Jurkat, Clone E6-1 (cell line): ENCODE measurements at regions not wholly inside any gene's neighbourhood (a gene's known extent, or its start where the extent isn't known, plus 50 kb on each side); places are given as distances from the start of the nearest gene placed in this dataset.
"Not testable (repeated sequence)": the region's sequence is repeated elsewhere in the genome, so short reads cannot be mapped to it uniquely, and the experiment has no call there.

Source experiments
- DNase-seq: peaks from one replicate; pipeline ENCODE4 v3.0.0-alpha.2; 2011; ENCODE audit warnings: low read depth, low spot score
- H3K4me3 ChIP-seq: 2 replicates; pipeline ENCODE4 v1.5.1; 2011; ENCODE audit warnings: mild to moderate bottlenecking, low read length, control low read depth, moderate library complexity

DNA sequence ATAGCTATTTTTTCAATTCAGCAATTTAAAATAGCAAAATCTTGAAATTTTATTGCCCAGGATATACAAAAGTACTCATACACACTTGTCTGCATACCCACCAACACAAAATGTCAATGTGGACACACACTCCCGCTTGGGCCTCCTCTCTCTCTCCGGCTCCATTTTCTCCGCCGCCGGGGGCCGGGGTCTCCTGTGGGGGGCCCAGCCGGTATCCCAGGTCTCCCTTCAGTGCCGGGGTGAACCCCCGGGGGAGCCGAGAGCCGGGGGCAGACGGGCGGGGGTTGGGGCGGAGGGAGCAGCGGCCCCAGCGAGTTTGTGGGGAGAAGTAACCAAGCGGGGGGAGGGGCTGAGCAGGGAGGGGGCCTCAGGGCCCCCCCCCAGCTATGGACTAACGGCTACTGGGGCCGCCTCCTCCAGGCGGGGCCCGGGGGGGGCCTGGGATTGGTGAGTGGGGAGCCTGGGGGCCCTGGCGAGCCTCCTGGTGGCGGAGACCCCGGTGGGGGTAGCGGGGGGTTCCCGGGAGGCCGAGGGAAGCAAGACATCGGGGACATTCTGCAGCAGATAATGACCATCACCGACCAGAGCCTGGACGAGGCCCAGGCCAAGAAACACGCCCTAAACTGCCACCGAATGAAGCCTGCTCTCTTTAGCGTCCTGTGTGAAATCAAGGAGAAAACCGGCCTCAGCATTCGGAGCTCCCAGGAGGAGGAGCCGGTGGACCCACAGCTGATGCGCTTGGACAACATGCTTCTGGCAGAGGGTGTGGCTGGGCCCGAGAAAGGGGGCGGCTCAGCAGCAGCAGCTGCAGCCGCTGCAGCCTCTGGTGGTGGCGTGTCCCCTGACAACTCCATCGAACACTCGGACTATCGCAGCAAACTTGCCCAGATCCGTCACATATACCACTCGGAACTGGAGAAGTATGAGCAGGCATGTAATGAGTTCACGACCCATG lies 56.6 kb downstream of the CHST2 start:
- H3K4me3 ChIP-seq, DNase-seq: not testable (repeated sequence)

DNA sequence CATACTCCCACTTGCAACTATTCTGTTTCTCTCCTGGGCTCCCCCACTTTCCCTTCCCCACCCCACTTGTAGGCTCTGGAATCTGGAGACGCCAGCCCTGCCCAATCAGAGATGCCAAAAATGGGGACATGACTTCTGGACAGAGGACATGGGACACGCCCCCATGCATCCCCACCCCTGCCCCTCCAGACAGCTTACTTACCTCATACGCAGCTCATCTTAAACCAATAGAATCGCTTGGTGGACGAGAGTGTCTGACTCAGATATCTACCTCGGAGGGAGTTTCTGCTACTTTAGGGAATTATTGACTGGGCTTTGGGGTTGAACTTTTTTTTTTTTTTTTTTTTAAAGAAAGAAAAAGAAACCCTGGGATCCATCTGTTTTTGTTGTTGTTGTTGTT lies 58.4 kb downstream of the CHST2 start:
- DNase-seq, H3K4me3 ChIP-seq: not testable (repeated sequence)

DNA sequence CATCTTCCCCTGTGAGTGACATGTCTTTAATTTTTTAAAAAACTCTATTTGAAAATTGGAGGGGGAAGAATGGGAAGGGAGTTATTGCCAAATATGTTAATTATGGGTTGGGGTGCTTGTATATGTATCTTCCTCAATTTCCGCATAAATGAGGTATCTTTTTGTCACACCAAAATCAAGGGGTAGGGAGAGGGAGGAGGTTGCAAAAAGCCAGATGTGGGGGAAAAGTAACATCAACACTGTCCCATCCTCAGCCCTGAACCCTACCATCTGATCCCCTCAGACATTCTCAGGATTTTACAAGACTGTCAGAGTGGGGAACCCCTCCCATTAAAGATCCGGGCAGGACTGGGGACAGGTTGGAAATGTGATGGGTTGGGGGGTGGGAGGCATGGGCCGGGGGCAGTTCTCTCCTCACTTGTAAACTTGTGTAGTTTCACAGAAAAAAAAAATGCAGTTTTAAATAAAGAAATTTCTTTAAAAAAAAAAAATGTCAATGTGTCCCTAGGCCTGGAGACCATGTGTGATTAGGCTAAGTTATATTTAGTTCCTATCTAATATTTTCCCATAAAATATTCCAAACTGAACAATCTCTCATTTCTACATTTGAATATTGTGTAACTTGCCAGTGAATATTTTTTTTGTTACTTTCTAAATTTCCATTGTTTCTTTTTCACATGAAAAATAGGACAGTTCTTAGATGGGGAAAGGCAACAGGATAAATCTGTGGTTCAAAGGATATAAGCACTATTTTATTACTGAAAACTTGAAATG lies 59.4 kb downstream of the CHST2 start:
- not testable (repeated sequence) for H3K4me3 ChIP-seq, DNase-seq

DNA sequence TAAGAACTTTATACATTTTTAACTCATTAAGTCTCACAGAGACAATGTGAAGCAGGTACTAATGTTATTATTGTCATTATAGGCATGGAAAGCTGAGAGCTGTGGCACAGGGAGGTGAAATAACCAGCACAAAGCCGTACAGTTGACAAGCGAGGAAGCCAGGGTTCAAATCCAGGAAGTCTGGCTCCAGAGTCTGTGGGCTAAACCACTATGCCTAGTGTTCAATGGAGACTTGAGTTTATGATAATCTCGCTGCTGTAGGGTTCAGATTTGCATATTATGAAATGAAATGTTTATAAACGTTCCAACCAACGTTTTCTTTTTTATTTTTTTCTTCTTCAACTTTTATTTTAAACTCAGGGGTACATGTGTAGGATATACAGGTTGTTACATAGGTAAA lies 60.0 kb downstream of the CHST2 start:
- peak; percentile 80 for DNase-seq
- H3K4me3 ChIP-seq, result no peak overlapping the region

DNA sequence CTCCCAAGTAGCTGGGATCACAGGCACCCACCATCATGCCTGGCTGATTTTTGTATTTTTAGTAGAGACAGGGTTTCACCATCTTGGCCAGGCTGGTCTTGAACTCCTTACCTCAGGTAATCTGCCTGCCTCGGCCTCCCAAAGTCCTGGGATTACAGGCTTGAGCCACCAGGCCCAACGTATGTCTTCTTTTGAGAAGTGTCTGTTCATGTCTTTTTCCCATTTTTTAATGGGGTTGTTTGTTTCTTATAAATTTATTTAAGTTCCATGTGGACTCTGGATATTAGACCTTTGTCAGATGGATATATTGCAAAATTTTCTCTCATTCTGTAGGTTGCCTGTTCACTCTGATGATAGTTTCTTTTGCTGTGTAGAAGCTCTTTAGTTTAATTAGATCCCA lies 61.3 kb downstream of the CHST2 start:
- H3K4me3 ChIP-seq, DNase-seq: not testable (repeated sequence)

DNA sequence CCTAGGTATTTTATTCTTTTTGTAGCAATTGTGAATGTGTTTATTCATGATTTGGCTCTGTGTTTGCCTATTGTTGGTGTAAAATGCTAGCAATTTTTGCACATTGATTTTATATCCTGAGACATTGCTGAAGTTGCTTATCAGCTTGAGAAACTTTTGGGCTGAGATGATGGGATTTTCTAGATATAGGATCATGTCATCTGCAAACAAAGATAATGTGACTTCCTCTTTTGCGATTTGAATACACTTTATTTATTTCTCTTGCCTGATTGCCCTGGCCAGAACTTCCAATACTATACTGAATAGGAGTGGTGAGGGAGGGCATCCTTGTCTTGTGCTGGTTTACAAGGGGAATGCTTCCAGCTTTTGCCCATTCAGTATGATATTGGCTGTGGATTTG lies 62.4 kb downstream of the CHST2 start:
- DNase-seq, H3K4me3 ChIP-seq: not testable (repeated sequence)

DNA sequence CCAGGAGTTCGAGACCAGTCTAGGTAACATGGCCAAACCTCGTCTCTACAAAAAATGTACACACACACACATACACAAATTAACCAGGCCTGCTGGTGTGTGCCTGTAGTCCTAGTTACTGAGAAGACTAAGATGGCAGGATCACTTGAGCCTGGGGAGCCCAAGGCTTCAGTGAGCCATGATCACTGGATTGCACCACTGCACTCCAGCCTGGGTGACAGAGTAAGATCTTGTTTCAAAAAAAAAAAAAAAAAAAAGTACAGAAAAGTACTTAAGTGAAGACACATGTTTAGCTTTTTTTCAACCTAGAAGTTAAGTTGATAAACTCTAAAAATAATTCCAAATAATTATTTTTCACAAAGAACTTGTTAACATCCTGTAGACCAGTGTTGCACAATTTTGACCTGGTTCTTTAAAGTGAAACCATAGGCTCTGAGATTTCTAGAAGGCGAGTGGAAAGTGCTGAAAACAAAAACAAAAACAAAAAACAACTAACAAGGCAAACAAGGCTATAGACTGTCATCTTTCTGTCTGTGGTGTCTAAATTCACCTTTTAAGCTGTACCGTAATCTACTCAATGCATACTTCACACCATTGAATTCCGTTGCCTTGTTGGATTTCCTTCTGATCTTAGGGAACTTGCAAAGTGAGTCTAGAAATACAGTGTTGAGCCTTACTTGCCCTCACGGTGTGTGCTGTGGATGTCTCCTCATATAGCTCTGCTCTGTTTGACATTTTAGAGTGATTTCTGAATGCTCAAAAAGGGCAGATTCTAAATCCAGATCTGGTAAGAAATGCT lies 63.5 kb downstream of the CHST2 start:
- DNase-seq, result no peak
- H3K4me3 ChIP-seq, result no peak overlapping the region

DNA sequence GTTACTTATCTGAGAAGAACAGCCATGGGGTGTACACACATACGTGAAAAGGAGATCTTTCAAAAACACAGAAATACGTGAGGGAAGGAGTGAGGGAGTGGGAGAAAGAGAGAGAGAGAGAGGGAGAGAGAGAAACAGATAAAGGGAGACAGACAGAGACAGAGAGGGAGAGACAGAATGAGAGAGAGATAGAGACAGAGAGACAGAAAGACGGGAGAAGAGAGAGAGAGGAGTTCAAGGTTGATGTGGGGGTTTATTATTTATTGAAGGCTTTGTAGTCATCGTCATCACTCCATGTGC lies 64.0 kb downstream of the CHST2 start:
- H3K4me3 ChIP-seq, result no peak overlapping the region
- no peak for DNase-seq

DNA sequence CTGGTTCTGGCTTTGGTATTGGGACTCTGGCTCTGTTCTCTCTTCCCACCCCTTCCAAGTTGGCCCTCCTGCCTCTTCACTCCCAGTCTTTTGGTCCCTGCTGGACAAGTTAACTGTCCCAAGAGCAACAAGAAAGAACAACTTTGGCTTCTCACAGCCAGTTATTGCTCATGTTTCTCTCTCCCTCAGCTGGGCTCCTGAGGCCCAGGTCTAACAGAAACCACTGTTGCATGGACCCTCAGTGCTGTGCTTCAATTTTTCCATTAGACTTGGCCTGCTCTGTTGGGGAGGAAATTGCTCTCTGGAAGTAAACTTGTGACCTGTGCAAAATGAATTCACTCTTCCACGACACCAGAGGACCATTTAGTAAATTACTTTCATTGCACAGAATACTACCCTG lies 64.5 kb downstream of the CHST2 start:
- no peak for DNase-seq
- no peak overlapping the region for H3K4me3 ChIP-seq

DNA sequence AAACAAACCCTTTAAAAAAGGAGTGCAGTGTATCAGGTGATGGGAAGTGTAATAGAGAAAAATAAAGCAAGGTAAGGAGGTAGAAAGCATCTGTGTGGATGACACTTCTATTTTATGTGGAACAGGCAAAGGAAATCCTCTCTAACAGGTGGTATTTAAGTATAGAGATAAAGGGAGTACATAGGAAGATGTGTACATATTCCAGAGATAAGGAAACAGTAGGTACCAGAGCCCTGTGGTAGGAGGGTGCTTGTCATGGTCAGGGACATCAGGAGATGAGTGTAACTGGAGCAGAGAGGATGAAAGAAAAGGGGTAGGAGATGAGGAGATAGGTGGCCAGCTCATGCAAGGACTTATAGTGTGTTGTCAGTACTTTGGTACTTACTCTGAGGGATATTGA lies 65.8 kb downstream of the CHST2 start:
- no peak for DNase-seq
- no peak overlapping the region for H3K4me3 ChIP-seq

DNA sequence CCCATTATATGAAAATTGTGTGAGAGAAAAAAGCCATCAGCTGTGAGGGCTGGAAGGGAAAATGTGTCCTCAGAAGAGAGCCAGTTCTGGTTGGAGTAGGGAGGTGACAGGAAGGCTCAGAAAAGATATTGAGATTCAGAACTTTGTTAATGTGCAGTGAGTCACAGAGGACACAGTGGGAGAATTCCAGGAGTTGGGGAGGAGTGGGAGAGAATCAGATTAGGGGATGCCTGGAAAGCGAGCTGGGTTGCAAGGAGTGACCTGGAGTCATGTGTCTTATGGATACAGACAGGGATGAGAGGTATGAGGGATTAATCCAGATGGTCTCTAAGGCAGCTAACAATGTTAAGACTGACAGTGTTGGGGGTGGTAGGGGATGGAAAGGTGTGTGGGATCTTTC lies 67.5 kb downstream of the CHST2 start:
- no peak for DNase-seq
- no peak overlapping the region for H3K4me3 ChIP-seq

DNA sequence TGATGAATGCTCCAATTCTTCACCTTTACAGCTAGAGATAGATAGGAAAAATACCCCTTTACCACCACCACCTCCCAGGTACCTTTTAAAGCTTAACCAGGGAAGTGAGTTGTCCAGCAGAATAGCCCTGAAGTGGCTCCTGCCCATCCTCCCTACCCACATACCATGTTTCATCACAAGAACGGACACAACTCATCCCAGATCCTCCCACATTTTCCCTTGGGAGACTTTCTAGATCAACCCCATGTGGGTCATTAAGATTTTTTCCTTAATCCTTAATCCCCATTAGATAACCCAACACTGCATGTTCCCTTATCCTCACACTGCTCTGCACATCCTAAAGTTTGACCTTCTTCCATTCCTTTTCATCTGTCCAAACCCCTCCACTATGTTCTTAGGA lies 69.3 kb downstream of the CHST2 start:
- no peak for DNase-seq
- H3K4me3 ChIP-seq, result no peak overlapping the region

DNA sequence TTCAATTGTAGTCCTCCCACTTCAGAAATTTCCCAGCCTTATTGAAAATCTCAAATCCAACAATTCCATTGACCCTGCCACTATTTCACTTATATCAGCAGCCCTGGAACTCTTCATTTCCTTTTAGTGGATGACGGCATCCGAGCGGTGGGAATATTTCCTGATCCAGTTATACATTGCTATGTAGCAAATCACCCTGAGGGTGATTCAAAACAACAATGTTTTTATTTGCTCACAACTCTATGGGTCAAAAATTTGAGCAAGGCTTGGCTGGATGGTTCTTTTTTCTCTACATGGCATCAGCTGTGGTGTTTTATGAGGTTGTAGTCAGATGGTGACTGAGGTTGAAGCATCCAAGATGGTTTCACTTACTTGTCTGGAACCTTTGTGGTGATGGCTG lies 70.5 kb downstream of the CHST2 start:
- DNase-seq, result no peak
- H3K4me3 ChIP-seq, result no peak overlapping the region

DNA sequence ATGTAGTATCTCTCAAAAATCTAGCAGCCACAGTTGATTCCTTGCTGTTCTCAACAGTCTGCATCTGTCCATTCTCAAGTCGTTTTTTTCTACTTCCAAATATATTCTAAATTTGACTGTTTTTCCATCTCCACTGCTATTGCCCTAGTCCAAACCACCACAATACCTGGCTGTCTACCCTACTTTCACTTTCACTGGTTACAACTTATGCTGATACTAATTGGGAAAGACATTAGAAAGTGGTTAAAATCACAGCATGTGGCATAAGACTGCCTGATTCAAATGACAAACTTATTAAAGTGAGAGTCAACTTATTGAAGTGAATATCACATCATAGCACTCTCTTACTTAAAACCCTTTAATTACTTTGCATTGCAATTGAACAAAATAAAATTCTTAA lies 72.6 kb downstream of the CHST2 start:
- no peak overlapping the region for H3K4me3 ChIP-seq
- no peak for DNase-seq

DNA sequence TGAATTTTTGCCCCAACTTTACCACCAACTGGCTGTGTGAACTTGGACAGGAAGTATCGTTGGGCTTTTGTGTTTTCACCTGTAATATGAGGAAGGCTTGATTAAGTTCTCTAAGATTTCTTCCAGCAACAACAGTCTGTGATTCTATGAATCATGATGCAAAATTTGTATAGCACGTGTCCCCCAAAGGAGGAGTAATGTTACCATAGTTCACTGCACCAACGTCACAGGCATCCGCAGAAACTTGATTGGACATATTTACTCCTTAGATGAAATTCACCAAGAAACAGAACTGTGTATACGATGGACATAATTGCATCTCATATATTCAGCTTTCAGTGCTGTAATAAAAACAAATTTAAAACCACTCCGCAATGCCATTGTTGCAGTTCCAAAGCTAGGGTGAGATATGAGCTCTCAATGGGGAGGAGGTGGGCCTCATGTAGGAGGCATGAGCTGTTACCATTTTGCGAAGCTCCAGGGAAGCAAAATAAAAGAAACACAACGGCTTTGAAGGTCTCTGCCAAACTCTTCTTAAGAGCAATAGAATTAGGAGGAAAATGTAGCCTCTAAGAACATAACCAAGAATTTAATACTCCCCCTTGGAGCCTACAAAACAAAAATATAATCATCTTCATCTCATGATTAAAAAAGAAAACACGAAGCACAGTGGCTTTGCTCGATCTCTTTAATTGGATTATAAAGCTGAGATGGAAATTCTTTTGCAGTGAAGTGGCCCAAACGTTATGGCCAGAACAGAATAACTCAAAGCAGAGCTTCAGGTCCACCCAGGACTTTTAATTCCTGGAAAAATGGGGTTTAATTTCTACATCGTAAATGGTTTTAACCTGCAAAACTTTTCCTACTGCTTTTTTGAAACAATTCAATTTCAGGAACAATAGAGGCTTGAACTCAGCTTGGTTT lies 80.7 kb downstream of the CHST2 start:
- DNase-seq, result no peak
- H3K4me3 ChIP-seq, result no peak overlapping the region

DNA sequence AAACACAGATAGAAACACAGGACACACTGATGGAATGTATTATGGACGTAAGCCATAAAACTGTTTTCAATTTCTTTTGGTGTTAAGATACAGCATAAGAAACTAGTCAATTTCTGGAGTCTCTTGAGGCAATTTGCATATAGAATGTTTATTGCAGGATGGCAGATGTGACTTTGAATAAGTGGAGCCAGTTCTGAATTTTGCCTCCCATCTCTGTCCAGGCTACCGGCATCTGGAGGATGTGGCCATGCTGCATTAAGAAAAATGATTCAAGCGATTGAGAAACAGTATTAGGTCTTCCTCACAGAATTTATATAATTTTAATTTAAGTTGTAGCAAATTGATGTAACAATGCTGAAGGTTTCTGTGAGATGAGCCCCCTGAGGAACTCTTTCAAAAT lies 81.5 kb downstream of the CHST2 start:
- H3K4me3 ChIP-seq, result no peak overlapping the region
- no peak for DNase-seq

DNA sequence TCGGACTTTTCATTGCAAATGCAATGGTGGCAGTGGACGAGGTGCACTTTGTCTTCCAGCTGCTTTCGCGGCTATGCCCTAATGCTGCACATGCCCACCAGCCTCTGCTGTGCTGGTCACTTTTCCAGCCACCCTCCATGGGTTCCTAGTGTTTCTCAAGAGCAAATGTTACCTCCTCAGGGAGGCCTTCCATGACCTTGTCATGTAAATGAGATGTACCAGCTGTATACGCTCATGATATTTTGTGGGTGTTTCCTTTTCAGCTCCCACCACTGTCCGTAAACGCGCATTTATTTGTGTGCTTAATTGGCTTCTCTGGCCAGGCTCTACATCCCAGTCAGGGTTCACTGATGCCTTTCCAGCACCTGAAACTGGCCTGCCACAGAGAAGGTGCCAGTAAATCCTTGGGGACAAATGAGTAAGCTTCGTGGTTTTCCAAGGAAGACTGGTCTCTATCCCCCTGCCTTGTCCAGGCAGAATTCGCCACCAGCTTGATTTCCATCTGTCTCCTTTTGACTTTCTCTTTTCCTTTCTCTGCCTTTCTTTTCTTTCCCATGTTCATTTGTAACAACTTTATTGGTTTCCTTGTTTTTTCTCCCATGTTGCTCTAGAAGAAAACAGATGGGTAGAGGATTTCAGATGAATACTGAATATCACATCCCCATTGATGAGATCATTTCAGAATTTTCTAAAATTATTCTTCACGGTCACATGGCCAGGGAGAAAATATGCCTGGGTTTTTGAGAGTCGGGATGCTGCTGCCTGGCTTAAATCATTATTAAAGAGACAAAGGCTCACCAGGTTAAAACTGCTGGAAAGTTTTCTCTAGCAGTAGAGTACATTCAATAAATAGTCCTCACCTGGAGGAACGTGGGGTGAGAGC lies 82.5 kb downstream of the CHST2 start:
- no peak overlapping the region for H3K4me3 ChIP-seq
- no peak for DNase-seq

DNA sequence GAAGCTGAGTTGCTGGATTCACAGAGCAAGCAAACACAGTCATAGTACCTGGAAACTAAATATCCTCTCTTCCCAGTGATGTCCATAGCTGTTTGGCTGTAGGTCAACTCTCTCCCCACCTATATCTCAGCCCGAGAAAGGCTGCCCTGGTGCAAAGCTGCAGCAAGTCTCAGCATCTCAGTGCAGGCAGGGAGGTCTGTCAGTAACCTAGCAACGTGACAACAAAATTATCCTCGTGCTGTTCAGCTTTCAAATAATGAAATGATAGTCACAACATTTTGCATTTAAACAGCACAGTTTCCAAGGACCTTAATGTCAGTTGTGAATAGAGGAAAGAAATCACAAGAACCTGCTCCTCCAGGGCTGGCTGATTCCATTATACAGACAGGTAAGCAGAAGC lies 83.6 kb downstream of the CHST2 start:
- DNase-seq, result no peak

More for the DNA sequence above, 83.6 kb downstream of the CHST2 start:
- H3K4me3 ChIP-seq, result no peak overlapping the region
